Activated CD4-positive, alpha-beta T cell treated with anti-CD3 and anti-CD28 coated beads, Interleukin-2, amount 50 U/mL, for 1 hour (primary cell): ENCODE measurements at regions not wholly inside any gene's neighbourhood (a gene's known extent, or its start where the extent isn't known, plus 50 kb on each side); places are given as distances from the start of the nearest gene placed in this dataset.

Source experiments
- DNase-seq: peaks from one replicate; pipeline ENCODE4 v3.0.0-alpha.2; 2020

DNA sequence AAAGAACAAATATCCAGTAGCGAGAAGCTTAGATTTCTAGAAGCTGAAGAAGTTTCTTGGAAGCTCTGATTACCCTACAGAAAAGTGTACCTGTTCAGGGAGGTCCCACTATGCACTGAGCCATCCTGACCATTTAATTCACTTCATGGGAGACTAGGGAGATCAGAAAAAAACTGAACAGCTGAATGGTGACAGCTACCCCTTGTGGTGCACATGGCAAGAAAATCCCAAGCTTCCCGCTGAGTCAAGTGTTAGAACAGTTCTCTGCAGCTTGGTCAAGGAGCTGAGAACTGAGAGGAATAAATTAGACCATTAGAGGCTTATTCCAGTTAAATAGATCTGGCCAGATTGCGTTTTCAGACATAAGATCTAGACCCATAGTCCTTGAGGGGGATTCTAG is 197.2 kb upstream of the VEPH1 start:
- DNase-seq = no peak

DNA sequence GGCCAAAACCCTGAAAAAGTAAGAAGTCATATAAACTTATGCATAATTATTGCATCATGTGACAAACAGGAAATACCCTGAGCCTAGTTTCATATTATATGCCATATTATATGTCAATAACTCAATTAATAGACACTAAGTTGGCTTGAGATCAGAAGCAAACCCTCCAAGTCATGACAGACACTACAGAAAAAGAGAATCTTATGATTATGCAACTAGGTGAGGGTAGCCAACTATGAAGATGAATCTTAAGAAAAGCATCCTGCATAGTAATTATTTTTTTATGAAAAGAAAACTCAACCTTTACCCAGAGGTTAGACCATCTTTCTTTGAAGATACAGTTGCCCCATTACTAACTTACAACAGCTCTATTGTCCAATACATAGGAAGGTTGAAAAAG is 192.4 kb upstream of the VEPH1 start:
- DNase-seq = no peak

DNA sequence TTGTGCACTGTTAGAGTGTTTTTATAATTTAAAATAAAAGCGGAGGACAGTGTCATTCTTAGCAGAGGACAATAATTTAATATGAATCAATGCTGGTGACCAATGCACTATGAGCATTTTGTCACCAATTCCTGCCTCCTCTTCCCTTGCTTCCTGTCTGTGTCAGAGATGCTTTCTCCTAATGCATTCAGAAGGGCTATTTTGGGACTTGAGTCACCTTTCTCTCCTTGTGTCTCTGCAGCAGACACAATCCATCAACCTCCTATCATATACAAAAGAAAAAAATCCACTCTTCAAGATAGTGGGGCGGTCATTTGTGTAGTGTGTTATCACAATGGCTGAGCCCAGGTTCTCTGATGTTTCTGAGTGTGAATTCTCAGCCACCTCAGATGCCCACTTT is 191.9 kb upstream of the VEPH1 start:
- no peak for DNase-seq

DNA sequence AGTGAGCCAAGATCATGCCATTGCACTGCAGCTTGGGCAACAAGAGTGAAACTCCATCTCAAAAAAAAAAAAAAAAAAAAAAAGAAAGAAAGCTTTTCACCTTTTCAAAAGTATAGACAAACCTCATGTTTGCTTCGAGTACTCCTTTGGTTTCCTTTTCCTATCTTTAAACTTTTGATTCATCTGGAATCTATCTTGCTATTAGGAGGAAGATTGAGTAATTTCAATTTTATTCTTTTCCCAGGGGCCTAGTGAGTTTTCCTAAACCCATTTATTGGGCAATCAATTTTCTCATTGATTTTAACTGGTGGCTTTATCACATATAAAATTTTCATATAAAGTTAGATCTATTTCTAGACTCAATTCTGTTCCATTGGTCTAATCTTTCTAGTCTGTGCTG is 190.5 kb upstream of the VEPH1 start:
- no peak for DNase-seq

DNA sequence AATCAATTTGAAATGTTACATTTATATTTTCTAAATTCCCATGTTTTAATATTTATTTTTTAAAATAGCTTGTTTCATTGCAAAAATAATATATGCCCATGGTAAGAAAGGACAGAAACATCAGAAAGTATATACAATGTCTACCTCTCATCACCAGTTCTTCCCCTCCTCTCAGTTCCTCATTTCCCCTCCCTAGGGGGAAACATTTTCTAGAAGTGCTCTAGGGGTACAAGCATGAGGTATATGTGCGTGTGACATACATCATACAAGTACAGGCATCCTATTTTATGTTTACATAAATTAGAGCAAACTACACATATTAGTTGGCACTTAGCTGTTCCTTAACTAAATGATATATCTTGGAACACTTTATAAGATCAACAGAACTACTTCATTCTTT is 189.3 kb upstream of the VEPH1 start:
- no peak for DNase-seq

DNA sequence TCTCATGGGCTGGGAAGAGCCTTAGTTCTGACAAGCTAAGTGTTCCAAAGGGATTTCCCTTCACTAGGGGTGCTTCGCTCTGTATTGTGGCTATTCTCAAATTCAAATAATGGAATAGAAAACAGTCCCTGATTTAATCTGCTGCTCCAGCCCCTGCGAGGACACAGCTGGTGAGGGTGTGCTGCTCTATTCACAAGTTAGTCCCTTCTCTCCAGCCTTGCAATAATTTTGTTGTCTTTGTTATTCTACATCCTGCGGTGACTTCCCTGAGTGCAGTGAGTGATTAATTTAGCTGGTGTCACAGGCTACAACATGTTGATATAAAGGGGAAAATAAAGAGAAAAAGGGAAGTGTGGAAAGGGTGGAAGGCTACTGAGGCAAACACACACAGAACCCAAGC is 180.5 kb upstream of the VEPH1 start:
- no peak for DNase-seq

DNA sequence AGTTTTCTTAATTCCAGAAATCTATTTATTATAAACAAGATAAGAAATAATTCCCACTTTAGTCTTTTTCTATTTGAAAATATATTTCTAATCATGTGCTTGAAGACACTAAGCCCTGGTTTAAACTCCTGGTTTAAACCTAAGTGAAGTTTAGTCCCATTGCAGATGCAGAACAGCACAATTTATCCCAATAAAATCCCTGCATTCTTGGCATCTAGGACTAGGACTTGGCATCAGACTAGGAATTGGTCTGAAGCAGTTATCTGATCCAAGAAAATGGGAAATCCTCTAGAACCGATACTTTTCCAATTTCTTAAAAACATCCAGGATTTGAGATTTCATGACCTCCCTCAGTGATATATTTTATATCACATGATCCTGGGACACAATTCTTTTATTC is 168.8 kb upstream of the VEPH1 start:
- no peak for DNase-seq

DNA sequence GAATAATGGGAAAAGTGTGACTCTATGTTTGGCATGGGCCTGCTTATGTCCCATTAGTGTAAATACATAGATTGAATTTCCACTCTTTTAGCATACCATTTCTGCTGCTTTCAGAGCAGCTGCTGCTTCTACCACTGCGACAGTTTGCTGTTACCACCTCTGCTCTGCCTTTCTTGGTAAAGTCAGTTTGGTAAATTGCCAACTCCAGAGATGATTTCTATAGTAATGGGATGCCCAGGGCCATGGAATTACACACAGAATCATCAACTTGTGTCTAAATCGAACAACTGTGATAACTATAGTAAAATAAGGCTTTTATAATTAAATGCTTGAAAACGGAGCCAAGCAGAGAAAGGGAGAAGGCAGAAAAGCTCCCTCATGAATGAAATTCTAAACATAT is 168.4 kb upstream of the VEPH1 start:
- DNase-seq = no peak

DNA sequence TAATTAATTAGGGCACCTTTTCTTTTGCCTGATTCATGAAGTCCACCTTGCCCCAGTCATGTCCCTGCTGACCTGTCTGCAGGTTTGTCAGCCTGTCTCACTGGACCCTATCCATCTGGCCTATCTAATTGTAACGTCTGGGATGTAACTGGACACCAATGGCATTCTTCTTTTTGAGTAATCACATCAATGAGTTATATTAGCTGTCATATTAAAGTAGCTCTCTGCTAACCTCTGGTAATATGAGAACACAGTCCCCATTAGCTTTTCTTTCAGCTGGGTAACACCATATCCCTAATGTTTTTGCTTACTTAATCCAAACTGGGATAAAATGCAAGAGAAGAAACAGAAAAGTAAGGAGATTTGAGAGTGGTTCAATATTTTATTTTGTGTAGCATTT is 166.2 kb upstream of the VEPH1 start:
- DNase-seq = no peak

DNA sequence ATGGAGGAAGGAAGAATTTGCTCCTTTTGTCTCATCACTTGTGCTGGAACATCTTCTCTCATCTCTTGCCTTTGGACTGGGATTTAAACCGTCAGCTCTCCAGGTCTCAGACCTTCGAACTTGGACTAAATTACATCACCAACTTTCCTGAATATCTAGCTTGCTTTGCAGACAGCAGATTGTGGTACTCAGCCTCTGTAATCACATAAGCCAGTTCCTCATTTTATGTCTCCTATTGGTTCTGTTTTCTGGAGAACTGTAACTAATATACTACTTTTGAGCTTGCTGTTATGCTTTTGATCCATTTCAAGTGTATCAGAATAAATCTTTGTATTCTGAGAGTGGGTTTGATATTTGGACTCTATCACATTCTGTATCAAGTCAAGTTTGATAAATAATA is 164.3 kb upstream of the VEPH1 start:
- DNase-seq = no peak

DNA sequence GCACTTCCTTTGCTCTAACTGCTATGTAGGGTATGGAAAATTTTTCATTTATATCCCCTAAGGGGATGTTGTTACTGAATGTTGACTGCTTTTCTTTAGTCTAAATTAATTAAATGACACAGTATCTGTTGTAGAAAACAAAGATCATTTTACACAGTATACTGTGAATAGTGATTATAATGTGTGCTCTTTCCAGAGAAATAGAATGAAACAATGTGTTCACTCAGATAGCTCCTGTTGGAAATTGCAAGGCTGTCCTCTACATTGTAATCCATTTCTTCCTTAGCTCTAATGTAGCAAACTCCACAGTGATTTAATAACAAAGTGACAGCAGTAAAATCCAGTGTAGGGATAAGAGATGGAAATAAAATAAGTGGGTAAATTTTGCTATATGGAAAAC is 159.0 kb upstream of the VEPH1 start:
- no peak for DNase-seq

DNA sequence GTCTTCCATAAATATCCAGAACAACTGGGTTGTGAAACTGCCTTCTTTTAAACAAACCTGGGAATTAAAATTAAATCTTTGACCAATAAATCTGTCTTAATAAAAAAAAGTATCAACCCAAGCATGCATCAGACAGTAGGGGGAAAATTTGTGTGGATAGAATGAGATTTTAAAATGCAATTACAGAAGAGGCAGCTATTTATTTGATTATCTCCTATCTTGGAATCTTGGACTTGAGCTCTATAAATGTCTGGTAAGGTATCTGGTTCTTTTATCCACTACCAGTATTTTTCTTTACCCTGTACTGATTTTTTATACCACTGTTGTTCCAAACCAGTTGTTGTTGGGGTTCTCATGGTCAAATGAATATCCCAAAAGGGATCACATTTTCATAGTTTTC is 157.6 kb upstream of the VEPH1 start:
- DNase-seq = no peak

DNA sequence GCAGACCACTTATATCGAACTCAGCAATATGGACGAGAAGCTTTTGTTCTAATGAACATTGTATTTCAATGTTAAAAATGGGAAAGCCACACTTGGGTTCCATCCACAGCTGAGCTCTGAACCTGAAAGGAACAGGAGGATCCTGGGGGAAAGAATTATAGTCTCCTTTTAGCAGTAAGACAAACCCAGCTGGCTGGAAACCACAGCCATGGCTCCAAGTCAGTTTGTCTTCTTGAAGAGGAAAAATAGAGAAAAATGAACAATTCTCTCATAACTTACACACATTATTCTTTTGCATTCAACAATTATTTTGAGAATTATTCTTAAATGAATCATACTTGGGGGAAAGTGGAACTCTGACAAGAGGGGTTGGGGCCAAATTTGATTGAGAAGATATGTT is 149.2 kb upstream of the VEPH1 start:
- no peak for DNase-seq

DNA sequence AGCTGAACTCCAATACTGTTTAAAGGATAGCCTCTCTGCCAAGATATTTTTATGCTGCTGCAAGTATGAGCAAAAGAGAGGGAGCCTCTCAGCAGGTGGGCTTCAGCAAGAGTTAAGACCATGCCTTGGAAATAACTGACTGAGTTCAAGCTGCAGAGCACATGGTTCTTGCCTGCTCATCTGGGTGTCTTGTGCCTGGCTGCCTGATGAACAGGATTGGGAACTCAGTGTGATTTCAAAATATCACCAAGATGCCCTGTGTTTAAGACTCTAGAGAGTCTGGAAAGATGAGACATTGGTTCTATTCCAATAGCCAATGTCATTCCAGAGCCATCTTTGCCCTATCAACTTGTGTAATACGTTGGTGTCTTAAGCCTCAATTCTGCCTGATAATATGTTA is 147.5 kb upstream of the VEPH1 start:
- no peak for DNase-seq

DNA sequence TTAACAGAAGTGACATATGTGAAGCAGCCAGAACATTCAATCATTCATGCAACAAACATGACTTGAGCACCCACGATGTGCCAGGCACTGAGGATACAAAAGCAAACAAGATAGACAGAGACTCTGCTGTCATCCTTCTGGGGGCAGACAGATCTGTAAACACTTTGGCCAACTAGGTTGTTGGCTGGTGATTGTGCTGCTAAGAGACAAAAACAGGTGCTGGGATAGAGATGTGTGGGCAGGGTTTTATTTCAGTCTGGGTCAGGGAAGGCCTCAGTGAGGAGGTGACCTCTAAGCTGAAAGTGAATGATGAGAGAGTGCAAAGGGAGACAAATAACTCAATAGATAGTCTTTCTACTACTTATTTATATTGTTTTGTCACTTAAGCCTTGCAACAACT is 147.0 kb upstream of the VEPH1 start:
- DNase-seq = no peak

DNA sequence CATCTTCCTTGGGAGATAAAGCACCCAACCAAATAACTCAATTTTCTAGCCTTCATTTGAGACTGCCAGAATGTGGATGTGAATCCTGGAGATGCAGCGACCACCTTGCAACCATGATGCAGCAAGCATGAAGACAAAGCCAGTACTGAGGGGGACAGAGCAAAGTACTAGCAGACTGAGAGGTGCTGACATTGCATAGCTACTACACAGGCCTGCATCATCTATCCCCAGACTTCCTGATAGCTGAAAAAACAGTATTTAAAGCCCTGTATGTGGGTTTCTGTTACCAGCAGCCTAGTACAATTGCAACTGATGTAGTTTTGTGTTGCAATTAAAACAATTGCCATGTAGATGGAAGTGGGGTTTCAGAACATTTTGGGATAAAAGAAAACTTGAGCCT is 146.3 kb upstream of the VEPH1 start:
- no peak for DNase-seq

DNA sequence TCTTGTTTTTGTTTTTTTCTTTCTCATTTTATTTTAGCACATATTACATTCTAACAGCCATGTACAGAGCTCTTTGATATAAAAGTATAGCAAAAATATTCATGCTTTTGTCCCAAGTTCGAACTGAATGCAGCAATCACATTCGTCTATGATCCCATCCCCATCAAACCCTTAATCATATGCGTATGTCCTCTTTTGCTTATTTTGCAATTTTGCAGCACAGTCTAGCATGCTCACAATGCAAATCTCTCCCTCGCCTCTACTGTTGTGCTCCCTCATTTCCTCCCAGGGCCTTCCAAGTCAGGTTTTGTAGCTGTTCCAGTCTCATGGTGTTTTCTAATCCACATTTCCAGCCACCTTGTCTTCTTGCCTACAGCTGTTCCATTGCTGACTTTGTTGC is 144.6 kb upstream of the VEPH1 start:
- no peak for DNase-seq

DNA sequence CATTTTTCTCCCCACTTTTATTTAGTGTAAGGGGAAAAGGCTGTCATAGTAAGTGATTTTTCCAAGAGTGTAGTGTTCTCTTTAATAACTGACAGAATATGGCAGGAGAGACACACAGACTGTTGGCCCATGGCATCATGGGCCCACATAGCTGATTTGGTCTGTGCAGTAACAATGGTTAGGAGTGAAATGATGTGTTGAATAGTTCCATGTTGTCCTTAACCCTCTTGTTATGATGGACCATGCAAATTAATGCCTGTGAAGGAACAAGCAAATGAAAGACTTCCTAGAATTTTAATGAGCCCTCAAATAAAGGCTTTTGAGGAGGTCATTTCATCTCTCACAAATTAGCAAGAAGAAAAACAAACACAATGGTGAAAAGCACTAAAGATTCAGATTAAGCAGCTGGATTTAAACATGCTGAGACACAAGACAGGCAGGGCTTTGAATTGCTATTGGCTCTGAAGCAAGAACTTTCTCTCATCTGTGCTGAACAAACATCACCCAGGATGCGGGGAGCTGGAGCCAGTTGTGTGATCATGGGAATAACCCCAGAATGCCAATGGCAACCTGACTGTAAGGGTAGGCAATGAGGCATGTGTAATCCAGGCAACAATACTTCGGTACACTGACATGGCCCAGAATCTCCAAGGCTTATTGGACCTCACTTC is 136.7 kb upstream of the VEPH1 start:
- no peak for DNase-seq

DNA sequence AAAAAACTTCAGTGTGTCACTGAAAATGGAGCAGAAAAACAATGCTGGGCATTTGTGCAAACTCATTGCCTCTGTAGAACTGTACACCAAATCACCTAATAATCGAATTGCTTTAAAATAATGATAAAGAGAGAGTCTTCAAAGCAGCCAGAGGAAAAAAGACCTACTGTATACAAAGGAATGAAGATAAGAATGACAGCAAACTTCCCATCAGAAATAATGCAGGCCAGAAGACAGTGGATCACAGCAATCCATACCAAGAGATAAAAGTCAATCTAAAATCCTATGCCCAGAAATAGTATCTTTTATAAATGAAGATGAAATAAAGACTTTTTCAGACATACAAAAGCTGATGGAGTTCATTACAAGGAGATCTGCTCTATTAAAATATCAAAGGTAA is 134.7 kb upstream of the VEPH1 start:
- no peak for DNase-seq

DNA sequence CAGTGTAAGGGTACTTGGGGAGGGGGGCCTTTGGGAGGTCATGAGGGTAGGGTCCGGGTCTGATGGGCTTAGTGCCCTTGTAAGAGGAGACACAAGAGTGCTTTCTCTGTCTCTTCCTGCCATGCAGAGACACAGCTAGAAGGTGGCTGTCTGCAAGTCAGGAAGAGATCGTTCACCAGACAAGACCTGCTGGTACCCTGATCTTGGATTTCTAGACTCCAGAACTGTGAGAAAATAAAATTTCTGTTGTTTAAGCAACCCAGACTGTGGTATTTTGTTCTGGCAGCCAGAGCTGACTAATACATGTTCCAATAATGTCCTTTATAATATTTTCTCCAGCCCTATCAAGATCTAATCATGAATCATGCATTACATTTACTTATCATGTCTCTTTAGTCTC is 130.0 kb upstream of the VEPH1 start:
- DNase-seq = no peak

DNA sequence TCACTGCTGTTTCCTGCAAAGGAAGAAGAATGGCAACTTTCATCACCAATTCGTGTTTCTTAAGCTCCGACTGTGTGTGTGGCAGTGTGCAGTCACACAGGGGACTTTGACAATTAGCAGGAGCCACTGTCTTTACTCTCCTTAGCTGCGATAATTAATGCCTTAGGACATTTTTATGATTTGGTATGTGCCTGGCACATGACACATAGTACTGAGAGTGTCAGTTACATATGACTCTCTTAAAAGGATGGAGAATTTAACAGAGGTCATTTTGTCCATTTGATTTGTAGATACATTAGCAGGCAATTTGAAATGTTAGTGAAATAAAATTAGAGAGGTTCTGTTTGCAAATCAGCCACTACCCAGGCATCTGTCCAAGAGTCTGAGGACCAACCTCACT is 128.9 kb upstream of the VEPH1 start:
- DNase-seq = no peak

DNA sequence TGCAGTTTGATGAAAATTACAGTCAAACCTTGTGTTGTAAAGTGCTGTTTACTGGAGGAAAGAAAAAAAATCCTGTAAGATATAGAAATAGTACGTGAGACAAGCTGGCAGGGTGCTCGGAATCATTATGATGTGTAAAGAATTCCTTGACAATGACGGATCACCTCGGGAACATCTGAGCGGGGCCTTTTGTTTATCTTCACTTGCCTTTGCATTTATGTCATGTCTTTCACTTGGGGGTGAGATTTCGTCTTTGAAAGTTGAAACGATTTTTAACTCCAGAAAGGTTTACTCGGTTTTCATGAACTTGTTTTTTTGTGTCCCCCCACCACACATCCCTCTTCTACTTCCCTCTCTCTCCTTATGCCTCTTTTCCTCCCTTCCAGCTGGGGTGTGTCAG is 128.3 kb upstream of the VEPH1 start:
- no peak for DNase-seq

DNA sequence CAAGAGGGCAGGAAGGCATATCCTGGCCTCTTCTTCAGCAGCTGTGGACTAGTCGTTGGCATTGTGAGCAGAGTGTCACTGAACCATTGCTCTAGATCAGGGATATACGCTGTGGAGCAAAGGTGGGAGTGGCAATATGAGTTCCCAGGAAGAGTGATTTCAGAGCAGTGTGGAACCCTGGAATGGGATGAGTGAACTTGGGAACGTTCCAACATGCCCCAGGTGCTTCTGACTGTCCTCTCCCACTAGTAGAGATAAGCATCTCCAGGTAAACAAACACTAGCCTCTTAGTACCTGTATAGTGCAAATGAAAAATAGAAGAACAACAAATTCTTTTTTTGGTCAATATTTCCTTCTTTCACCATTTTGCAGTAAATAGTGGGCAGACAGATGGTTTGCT is 123.6 kb upstream of the VEPH1 start:
- DNase-seq = no peak

DNA sequence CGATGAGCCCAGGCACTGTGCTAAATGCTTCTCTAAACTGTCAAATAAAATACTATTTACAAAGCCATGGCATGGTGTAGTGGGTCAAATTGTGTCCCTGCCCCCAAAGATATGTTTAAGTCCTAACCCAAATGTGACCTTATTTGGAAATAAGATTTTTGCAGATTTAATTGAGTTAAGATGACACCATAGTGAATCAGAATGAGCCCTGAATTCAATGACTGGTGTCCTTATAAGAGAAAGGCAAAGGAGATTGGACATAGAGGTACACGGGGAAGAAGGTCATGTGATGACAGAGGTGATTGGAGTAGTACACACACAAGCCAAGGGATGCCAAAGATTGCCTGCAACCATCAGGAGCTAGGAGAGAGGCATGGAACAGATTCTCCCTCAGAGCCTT is 121.6 kb upstream of the VEPH1 start:
- no peak for DNase-seq

DNA sequence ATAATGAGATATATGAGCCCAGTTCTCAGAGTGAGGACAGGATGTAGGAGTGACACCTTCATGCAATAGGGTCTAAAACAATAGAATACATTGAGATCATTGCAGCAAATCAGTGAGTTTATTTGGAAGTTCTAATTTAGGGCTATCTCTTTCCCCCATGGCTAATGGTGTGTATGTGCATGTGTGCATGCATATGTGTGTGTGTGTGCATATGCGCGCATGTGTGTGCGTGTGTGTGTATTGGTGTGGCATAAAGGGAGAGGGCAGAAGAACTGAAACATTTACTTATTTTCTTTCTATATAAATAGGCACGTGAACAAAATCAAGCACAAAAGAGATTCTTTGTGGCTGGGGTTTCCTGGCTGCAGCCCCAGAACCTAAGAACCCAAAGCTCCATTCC is 115.7 kb upstream of the VEPH1 start:
- DNase-seq = no peak
